Ishikawa (cell line): ENCODE measurements at regions not wholly inside any gene's neighbourhood (a gene's known extent, or its start where the extent isn't known, plus 50 kb on each side); places are given as distances from the start of the nearest gene placed in this dataset.

Experiments
- CEBPB ChIP-seq: IDR thresholded peaks from 2 replicates; pipeline ENCODE4 v1.6.1; 2012
- EP300 ChIP-seq: IDR thresholded peaks from 2 replicates; pipeline ENCODE4 v1.6.1; 2012; ENCODE audit warnings: borderline replicate concordance
- NFIC ChIP-seq: IDR thresholded peaks from 2 replicates; pipeline ENCODE4 v1.6.1; 2012
- TAF1 ChIP-seq: IDR thresholded peaks from 2 replicates; pipeline ENCODE4 v1.6.1; 2012; ENCODE audit warnings: low read depth, mild to moderate bottlenecking
- TCF12 ChIP-seq: IDR thresholded peaks from 2 replicates; pipeline ENCODE4 v1.6.1; 2012; ENCODE audit warnings: low read depth
- TF ChIP-seq, protein P1 (sequence below): IDR thresholded peaks from 2 replicates; pipeline ENCODE4 v1.6.1; 2012

DNA sequence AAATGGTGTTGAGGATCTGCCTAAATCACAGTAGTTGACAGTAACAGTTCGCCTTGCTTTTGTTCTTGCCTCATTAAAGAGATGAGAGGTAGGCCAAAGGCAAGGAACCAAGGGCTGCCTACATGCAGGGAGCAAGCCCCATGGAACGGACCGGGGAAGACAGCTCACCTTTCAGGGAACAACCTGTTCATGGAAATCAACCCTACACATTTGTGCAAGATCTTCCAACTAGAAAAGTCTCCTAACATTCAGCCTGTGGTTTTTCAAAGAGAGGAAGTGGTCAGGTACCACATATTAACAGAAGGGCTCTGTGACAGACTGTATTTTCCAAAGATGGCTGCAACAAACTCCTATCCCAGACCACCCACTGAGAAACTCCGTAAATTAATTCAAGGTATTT, 1031.8 kb upstream of the NR2F2 start:
- TF ChIP-seq CEBPB, result no peak
- no peak for TF ChIP-seq TCF12
- no peak for TF ChIP-seq EP300
- TF ChIP-seq, protein P1, sequence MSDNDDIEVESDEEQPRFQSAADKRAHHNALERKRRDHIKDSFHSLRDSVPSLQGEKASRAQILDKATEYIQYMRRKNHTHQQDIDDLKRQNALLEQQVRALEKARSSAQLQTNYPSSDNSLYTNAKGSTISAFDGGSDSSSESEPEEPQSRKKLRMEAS, result no peak
- TF ChIP-seq TAF1, result no peak
- TF ChIP-seq NFIC, result no peak
